SJCRH30 (cell line): ENCODE measurements at regions not wholly inside any gene's neighbourhood (a gene's known extent, or its start where the extent isn't known, plus 50 kb on each side); places are given as distances from the start of the nearest gene placed in this dataset.
"Not testable (repeated sequence)": the region's sequence is repeated elsewhere in the genome, so short reads cannot be mapped to it uniquely, and the experiment has no call there.

Source experiments
- DNase-seq, 2 experiments: peaks; one replicate each; pipeline ENCODE4 v3.0.0-alpha.2; 2015 to 2020
- H3K27ac ChIP-seq: fragments of 250-450 bp; sonication (Bioruptor Pico); 2 replicates; pipeline ENCODE4 v1.5.1; 2020; ENCODE audit warnings: mild to moderate bottlenecking, moderate library complexity
- H3K27me3 ChIP-seq: fragments of 250-450 bp; sonication (Bioruptor Pico); 2 replicates; pipeline ENCODE4 v1.5.1; 2020; ENCODE audit warnings: mild to moderate bottlenecking, moderate library complexity
- H3K36me3 ChIP-seq: fragments of 250-450 bp; sonication (Bioruptor Pico); 2 replicates; pipeline ENCODE4 v1.5.1; 2020; ENCODE audit warnings: mild to moderate bottlenecking, moderate library complexity
- H3K4me1 ChIP-seq: fragments of 250-450 bp; sonication (Bioruptor Pico); 2 replicates; pipeline ENCODE4 v1.5.1; 2020; ENCODE audit warnings: mild to moderate bottlenecking, moderate library complexity
- H3K4me3 ChIP-seq: fragments of 250-450 bp; sonication (Bioruptor Pico); 2 replicates; pipeline ENCODE4 v1.5.1; 2020; ENCODE audit warnings: mild to moderate bottlenecking, moderate library complexity
- H3K9me3 ChIP-seq: fragments of 250-450 bp; sonication (Bioruptor Pico); replicated peaks from 2 replicates; pipeline ENCODE4 v1.5.1; 2020; ENCODE audit warnings: mild to moderate bottlenecking, moderate library complexity

GRCh38 chr6:106789428-106790148, 160.2 kb downstream of the QRSL1 start:
- H3K36me3 ChIP-seq: no peaks in the 10 kb centered on the region
- H3K4me1 ChIP-seq: no peaks in the 10 kb centered on the region
- no peak overlapping the region for H3K27ac ChIP-seq
- no peaks in the 10 kb centered on the region for H3K9me3 ChIP-seq
- no peak overlapping the region for H3K4me3 ChIP-seq
- DNase-seq: no peak
- no peaks in the 10 kb centered on the region for H3K27me3 ChIP-seq

- no peak overlapping the region for H3K4me3 ChIP-seq
- H3K27ac ChIP-seq: no peak overlapping the region
- H3K4me1 ChIP-seq: no peaks in the 10 kb centered on the region
- DNase-seq: no peak
- no peaks in the 10 kb centered on the region for H3K36me3 ChIP-seq
- no peaks in the 10 kb centered on the region for H3K9me3 ChIP-seq
- H3K27me3 ChIP-seq: no peaks in the 10 kb centered on the region
Measured at GRCh38 chr6:106788761-106789160, 159.4 kb downstream of the QRSL1 start.

GRCh38 chr6:106787327-106788196, 158.2 kb downstream of the QRSL1 start:
- H3K27me3 ChIP-seq: no peaks in the 10 kb centered on the region

GRCh38 chr6:106785298-106785697, 155.9 kb downstream of the QRSL1 start:
- H3K4me1 ChIP-seq: no peaks in the 10 kb centered on the region
- DNase-seq: no peak
- H3K27ac ChIP-seq: no peak overlapping the region
- H3K4me3 ChIP-seq: no peak overlapping the region
- no peaks in the 10 kb centered on the region for H3K36me3 ChIP-seq
- no peaks in the 10 kb centered on the region for H3K27me3 ChIP-seq
- H3K9me3 ChIP-seq: no peaks in the 10 kb centered on the region

More at GRCh38 chr6:106787327-106788196, 158.2 kb downstream of the QRSL1 start:
- Histone ChIP-seq H3K27ac (no peak overlapping the region), H3K36me3 (no peaks in the 10 kb centered on the region), H3K4me3 (no peak overlapping the region), H3K4me1 (no peaks in the 10 kb centered on the region), H3K9me3 (no peaks in the 10 kb centered on the region)
- DNase-seq: no peak

- Histone ChIP-seq H3K27ac (no peak overlapping the region), H3K27me3 (no peaks in the 10 kb centered on the region), H3K4me1 (no peaks in the 10 kb centered on the region), H3K36me3 (no peaks in the 10 kb centered on the region), H3K4me3 (no peak overlapping the region), H3K9me3 (no peaks in the 10 kb centered on the region)
- no peak for DNase-seq
Measured at GRCh38 chr6:106783640-106784566, 154.5 kb downstream of the QRSL1 start.

- Histone ChIP-seq H3K4me1 (no peaks in the 10 kb centered on the region), H3K27me3 (no peaks in the 10 kb centered on the region), H3K36me3 (no peaks in the 10 kb centered on the region), H3K27ac (no peak overlapping the region), H3K9me3 (no peaks in the 10 kb centered on the region), H3K4me3 (no peak overlapping the region)
- DNase-seq: no peak
Measured at GRCh38 chr6:106782536-106783285, 153.3 kb downstream of the QRSL1 start.

- H3K27me3 ChIP-seq, H3K9me3 ChIP-seq, H3K4me1 ChIP-seq, DNase-seq, H3K4me3 ChIP-seq, H3K36me3 ChIP-seq, H3K27ac ChIP-seq: not testable (repeated sequence)
Measured at GRCh38 chr6:106779552-106779951, 150.2 kb downstream of the QRSL1 start.

- Histone ChIP-seq H3K4me1 (no peaks in the 10 kb centered on the region), H3K9me3 (no peaks in the 10 kb centered on the region), H3K36me3 (no peaks in the 10 kb centered on the region), H3K4me3 (no peak overlapping the region), H3K27me3 (no peaks in the 10 kb centered on the region), H3K27ac (no peak overlapping the region)
- DNase-seq: no peak
Measured at GRCh38 chr6:106778943-106779342, 149.6 kb downstream of the QRSL1 start.

- no peaks in the 10 kb centered on the region for H3K36me3 ChIP-seq
- 0 out of 2 replicates have a peak, but pooled peaks cover 2% of the 10 kb centered on the region for H3K9me3 ChIP-seq
- DNase-seq: no peak
- H3K4me1 ChIP-seq: no peaks in the 10 kb centered on the region
- H3K4me3 ChIP-seq: no peak overlapping the region
- H3K27ac ChIP-seq: no peak overlapping the region
- H3K27me3 ChIP-seq: no peaks in the 10 kb centered on the region
Measured at GRCh38 chr6:106773996-106774629, 144.7 kb downstream of the QRSL1 start.

- H3K4me1 ChIP-seq: no peaks in the 10 kb centered on the region
- 0 out of 2 replicates have a peak, but pooled peaks cover 2% of the 10 kb centered on the region for H3K9me3 ChIP-seq
- no peaks in the 10 kb centered on the region for H3K36me3 ChIP-seq
- no peaks in the 10 kb centered on the region for H3K27me3 ChIP-seq
- H3K4me3 ChIP-seq: no peak overlapping the region
- DNase-seq: no peak
- no peak overlapping the region for H3K27ac ChIP-seq
Measured at GRCh38 chr6:106773522-106773921, 144.1 kb downstream of the QRSL1 start.

- H3K36me3 ChIP-seq: no peaks in the 10 kb centered on the region
- no peaks in the 10 kb centered on the region for H3K4me1 ChIP-seq
- H3K4me3 ChIP-seq: no peak overlapping the region
- H3K9me3 ChIP-seq: 0 out of 2 replicates have a peak, but pooled peaks cover 2% of the 10 kb centered on the region
- no peak for DNase-seq
- no peaks in the 10 kb centered on the region for H3K27me3 ChIP-seq
- H3K27ac ChIP-seq: no peak overlapping the region
Measured at GRCh38 chr6:106772270-106773142, 143.1 kb downstream of the QRSL1 start.

- no peaks in the 10 kb centered on the region for H3K36me3 ChIP-seq
- H3K4me1 ChIP-seq: no peaks in the 10 kb centered on the region
- no peak overlapping the region for H3K27ac ChIP-seq
- DNase-seq: no peak
- 0 out of 2 replicates have a peak, but pooled peaks cover 2% of the 10 kb centered on the region for H3K9me3 ChIP-seq
- H3K4me3 ChIP-seq: no peak overlapping the region
- no peaks in the 10 kb centered on the region for H3K27me3 ChIP-seq
Measured at GRCh38 chr6:106771822-106772221, 142.4 kb downstream of the QRSL1 start.

GRCh38 chr6:106770663-106771062, 141.3 kb downstream of the QRSL1 start:
- Histone ChIP-seq H3K4me1 (no peaks in the 10 kb centered on the region), H3K9me3 (0 out of 2 replicates have a peak, but pooled peaks cover 2% of the 10 kb centered on the region), H3K36me3 (no peaks in the 10 kb centered on the region), H3K27ac (no peak overlapping the region), H3K27me3 (no peaks in the 10 kb centered on the region), H3K4me3 (no peak overlapping the region)
- no peak for DNase-seq
